ENCODE measurements at regions not wholly inside any gene's neighbourhood (a gene's known extent, or its start where the extent isn't known, plus 50 kb on each side); places are given as distances from the start of the nearest gene placed in this dataset.

DNA sequence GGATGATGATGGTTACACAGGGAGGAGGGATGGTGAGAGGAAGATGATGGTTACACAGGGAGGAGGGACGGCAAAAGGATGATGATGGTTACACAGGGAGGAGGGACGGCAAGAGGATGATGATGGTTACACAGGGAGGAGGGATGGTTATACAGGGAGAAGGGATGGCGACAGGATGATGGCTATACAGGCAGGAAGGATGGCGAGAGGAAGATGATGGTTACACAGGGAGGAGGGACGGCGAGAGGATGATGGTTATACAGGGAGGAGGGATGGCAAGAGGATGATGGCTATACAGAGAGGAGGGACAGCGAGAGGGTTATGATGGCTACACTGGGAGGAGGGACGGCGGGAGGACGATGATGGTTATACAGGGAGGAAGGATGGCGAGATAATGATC, 64.1 kb upstream of the FCN1 start:
- TF ChIP-seq GATA2 (IDR thresholded peaks at IDR 0.05; ENCODE audit: low read depth, low read length) (no peak), GATA3 (IDR thresholded peaks at IDR 0.05; ENCODE audit: low read depth, low read length) (no peak)

All from SH-SY5Y (cell line).